ENCODE measurements at regions not wholly inside any gene's neighbourhood (a gene's known extent, or its start where the extent isn't known, plus 50 kb on each side); places are given as distances from the start of the nearest gene placed in this dataset.

GRCh38 chr10:28785018-28785417 is 107.7 kb downstream of the BAMBI start (continued):
- TF ChIP-seq SRSF7 (optimal IDR thresholded peaks at IDR 0.05; ENCODE audit: low read depth, low read length) = no peak
- peak; percentile 70; the same call in 1 of the 2 replicates for TF ChIP-seq DPF2 (IDR thresholded peaks at IDR 0.05)
- no peak for TF ChIP-seq NFATC3 (IDR thresholded peaks at IDR 0.05)
- no peak for TF ChIP-seq POLR2AphosphoS2 (IDR thresholded peaks at IDR 0.05; ENCODE audit: low read length)
- peak; percentile 38 for TF ChIP-seq TAL1 (IDR thresholded peaks at IDR 0.05)
- no peak for TF ChIP-seq PYGO2 (tag; IDR thresholded peaks at IDR 0.05)
- no peak for TF ChIP-seq CREBBP (IDR thresholded peaks at IDR 0.05; ENCODE audit: low read depth, low read length)
- TF ChIP-seq CBX3 (IDR thresholded peaks at IDR 0.05; ENCODE audit: borderline replicate concordance in 1 of 2, low read length in 2 of 2) = no peak
- peak; percentile 70 for TF ChIP-seq LEF1 (IDR thresholded peaks at IDR 0.05)
- no peak for TF ChIP-seq ZNF655 (CRISPR knock-in tag; IDR thresholded peaks at IDR 0.05)
- no peak for TF ChIP-seq RBM22 (IDR thresholded peaks at IDR 0.05; ENCODE audit: low read depth, low read length, poor library complexity, severe bottlenecking)
- TF ChIP-seq ZBTB17 (CRISPR knock-in tag; IDR thresholded peaks at IDR 0.05) = no peak
- TF ChIP-seq SRF (CRISPR knock-in tag; IDR thresholded peaks at IDR 0.05) = peak in 1 of 2 experiments; percentile 35; a peak in 1 of 4 replicates
- no peak for TF ChIP-seq SETDB1 (IDR thresholded peaks at IDR 0.05; ENCODE audit: low read length)
- 0 out of 2 replicates have a peak, but pooled peaks have one; percentile 16 for TF ChIP-seq GATA2 (CRISPR knock-in tag; IDR thresholded peaks at IDR 0.05)
- TF ChIP-seq, protein P1, sequence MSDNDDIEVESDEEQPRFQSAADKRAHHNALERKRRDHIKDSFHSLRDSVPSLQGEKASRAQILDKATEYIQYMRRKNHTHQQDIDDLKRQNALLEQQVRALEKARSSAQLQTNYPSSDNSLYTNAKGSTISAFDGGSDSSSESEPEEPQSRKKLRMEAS (CRISPR knock-in tag; IDR thresholded peaks at IDR 0.05) = no peak
- no peak for TF ChIP-seq SMAD2 (IDR thresholded peaks at IDR 0.05; ENCODE audit: low read depth, low read length)
- TF ChIP-seq CEBPG (CRISPR knock-in tag; IDR thresholded peaks at IDR 0.05) = no peak
- no peak for TF ChIP-seq CEBPG (tag; conservative IDR thresholded peaks at IDR 0.05 in 1 of 2, IDR thresholded peaks at IDR 0.05 in 1 of 2)
- peak; percentile 22; the same call in 1 of the 2 replicates for TF ChIP-seq BHLHE40 (IDR thresholded peaks at IDR 0.05; ENCODE audit: low read length)
- TF ChIP-seq FOXA1 (IDR thresholded peaks at IDR 0.05; ENCODE audit: borderline replicate concordance) = no peak
- TF ChIP-seq SAFB2 (IDR thresholded peaks at IDR 0.05; ENCODE audit: borderline replicate concordance, low read depth, low read length, severe bottlenecking) = no peak
- TF ChIP-seq, protein P2, sequence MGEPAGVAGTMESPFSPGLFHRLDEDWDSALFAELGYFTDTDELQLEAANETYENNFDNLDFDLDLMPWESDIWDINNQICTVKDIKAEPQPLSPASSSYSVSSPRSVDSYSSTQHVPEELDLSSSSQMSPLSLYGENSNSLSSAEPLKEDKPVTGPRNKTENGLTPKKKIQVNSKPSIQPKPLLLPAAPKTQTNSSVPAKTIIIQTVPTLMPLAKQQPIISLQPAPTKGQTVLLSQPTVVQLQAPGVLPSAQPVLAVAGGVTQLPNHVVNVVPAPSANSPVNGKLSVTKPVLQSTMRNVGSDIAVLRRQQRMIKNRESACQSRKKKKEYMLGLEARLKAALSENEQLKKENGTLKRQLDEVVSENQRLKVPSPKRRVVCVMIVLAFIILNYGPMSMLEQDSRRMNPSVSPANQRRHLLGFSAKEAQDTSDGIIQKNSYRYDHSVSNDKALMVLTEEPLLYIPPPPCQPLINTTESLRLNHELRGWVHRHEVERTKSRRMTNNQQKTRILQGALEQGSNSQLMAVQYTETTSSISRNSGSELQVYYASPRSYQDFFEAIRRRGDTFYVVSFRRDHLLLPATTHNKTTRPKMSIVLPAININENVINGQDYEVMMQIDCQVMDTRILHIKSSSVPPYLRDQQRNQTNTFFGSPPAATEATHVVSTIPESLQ (CRISPR knock-in tag; IDR thresholded peaks at IDR 0.05) = no peak
- TF ChIP-seq KLF6 (CRISPR knock-in tag; IDR thresholded peaks at IDR 0.05; ENCODE audit: borderline replicate concordance) = no peak
- TF ChIP-seq, protein P3, sequence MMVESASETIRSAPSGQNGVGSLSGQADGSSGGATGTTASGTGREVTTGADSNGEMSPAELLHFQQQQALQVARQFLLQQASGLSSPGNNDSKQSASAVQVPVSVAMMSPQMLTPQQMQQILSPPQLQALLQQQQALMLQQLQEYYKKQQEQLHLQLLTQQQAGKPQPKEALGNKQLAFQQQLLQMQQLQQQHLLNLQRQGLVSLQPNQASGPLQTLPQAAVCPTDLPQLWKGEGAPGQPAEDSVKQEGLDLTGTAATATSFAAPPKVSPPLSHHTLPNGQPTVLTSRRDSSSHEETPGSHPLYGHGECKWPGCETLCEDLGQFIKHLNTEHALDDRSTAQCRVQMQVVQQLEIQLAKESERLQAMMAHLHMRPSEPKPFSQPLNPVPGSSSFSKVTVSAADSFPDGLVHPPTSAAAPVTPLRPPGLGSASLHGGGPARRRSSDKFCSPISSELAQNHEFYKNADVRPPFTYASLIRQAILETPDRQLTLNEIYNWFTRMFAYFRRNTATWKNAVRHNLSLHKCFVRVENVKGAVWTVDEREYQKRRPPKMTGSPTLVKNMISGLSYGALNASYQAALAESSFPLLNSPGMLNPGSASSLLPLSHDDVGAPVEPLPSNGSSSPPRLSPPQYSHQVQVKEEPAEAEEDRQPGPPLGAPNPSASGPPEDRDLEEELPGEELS (CRISPR knock-in tag; IDR thresholded peaks at IDR 0.05; ENCODE audit: borderline replicate concordance) = no peak
- TF ChIP-seq NFRKB (IDR thresholded peaks at IDR 0.05; ENCODE audit: low read depth) = no peak
